Pancreas (tissue), 10 donors: ENCODE measurements at regions not wholly inside any gene's neighbourhood (a gene's known extent, or its start where the extent isn't known, plus 50 kb on each side); places are given as distances from the start of the nearest gene placed in this dataset.

Source experiments
- ATAC-seq, 4 donors: fragments of 200-7000 bp; cut with Tn5 transposase; one replicate each; pipeline versions ENCODE4 v1.8.0 to v1.9.1; 2020; ENCODE audit warnings: mild to moderate bottlenecking in 4 of 4, moderate library complexity in 4 of 4
- DNase-seq, 6 donors: peaks; one replicate each; pipeline ENCODE4 v3.0.0-alpha.2; 2020
- FAIRE-seq: peaks from 2 replicates; lab custom pipeline; 2012; peaks lifted over from hg19 to GRCh38; lab: Jason Lieb, UNC
- H3K27ac ChIP-seq, 4 donors: fragments of 200-600 bp; sonication (generic); 1 replicate in 3 of 4; 2 replicates in 1 of 4; pipeline versions ENCODE4 v1.5.0 to v1.8.0; 2020
- H3K27me3 ChIP-seq, 4 donors: fragments of 200-600 bp; one replicate each; pipeline ENCODE4 v1.8.0; 2021
- H3K36me3 ChIP-seq, 3 donors: fragments of 200-600 bp; sonication (generic) in 1 of 3; one replicate each; pipeline versions ENCODE4 v1.5.0 to v1.8.0; 2020 to 2021
- H3K4me1 ChIP-seq, 3 donors: fragments of 200-600 bp; one replicate each; pipeline ENCODE4 v1.8.0; 2021
- H3K4me3 ChIP-seq, 4 donors: fragments of 200-600 bp; sonication (generic) in 2 of 4; one replicate each; pipeline versions ENCODE4 v1.5.0 to v1.8.0; 2020 to 2021
- H3K9me3 ChIP-seq, 4 donors: fragments of 200-600 bp; one replicate each; pipeline ENCODE4 v1.8.0; 2021
- CTCF ChIP-seq, 4 donors: fragments of 200-600 bp; sonication (generic) in 3 of 4; IDR thresholded peaks; one replicate each; pipeline versions ENCODE4 v1.5.0 to v1.8.0; 2021; ENCODE audit warnings: antibody characterized with exemption in 4 of 4
- WGBS, 2 donors: extraction: QIAGEN DNeasy Blood & Tissue Kit; methylation state at CpG; one replicate each; pipeline ENCODE4 v1.1.7; 2013; 5-methylcytosine and 5-hydroxymethylcytosine counted together
- intact Hi-C, 3 donors: fragments of 100-400 bp; cut with DNase I; formaldehyde crosslinking; loops; one replicate each; pipeline versions ENCODE4 v1.11.1 to v1.14.2; 2022
- donor health status: healthy with polysubstance abuse.
- donor health status: DM: no; HTN: no; CAD: no; lungs with moderate emphysema.
- donor health status: DM: no; HTN: no; CAD: no.
- donor health status: control.
- donor health status: control.
- donor health status: Bipolar disorder and iron deficiency.
- donor health status: DM: yes; HTN: yes; CAD: no.
- donor health status: DM: no; HTN: no; CAD: no.
- donor health status: DM: no; HTN: no; CAD: no.
- donor health status: DM: yes; HTN: yes; CAD: no.

GRCh38 chr1:244271004-244271403 lies 180.7 kb downstream of the ADSS2 start:
- no peaks in the 10 kb centered on the region for H3K4me1 ChIP-seq
- no peaks in the 10 kb centered on the region for H3K36me3 ChIP-seq
- 86 to 94% methylated on average over 3 of the region's 3 CpGs for WGBS, 2 donors
- TF ChIP-seq CTCF (IDR thresholded peaks at IDR 0.05) = no peak
- DNase-seq = no peak
- no peaks in the 10 kb centered on the region for H3K9me3 ChIP-seq
- H3K27ac ChIP-seq = no peak overlapping the region
- H3K4me3 ChIP-seq = no peak overlapping the region
- no peaks in the 10 kb centered on the region for H3K27me3 ChIP-seq
- no peak for ATAC-seq
- intact Hi-C loops = loop anchor here in 1 of 3 donors (10.0 kb wide), 1 partner anchor 566 kb away; no protein-coding TSS in a partner anchor
- no peak for FAIRE-seq

- Histone ChIP-seq H3K27ac (no peak overlapping the region), H3K4me1 (no peaks in the 10 kb centered on the region), H3K27me3 (no peaks in the 10 kb centered on the region), H3K36me3 (no peaks in the 10 kb centered on the region), H3K9me3 (no peaks in the 10 kb centered on the region), H3K4me3 (no peak overlapping the region)
- 90 to 94% methylated on average over 15 of the region's 15 CpGs for WGBS, 2 donors
- ATAC-seq = no peak
- FAIRE-seq = no peak
- intact Hi-C loops = loop anchor here in 1 of 3 donors (10.0 kb wide), 1 partner anchor 567 kb away; no protein-coding TSS in a partner anchor
- DNase-seq = no peak
- no peak for TF ChIP-seq CTCF (IDR thresholded peaks at IDR 0.05)
Measured at GRCh38 chr1:244271691-244272308, 179.9 kb downstream of the ADSS2 start.

- TF ChIP-seq CTCF (IDR thresholded peaks at IDR 0.05) = peak; percentile 71 to 89 (median 75)
- Histone ChIP-seq H3K4me1 (no peaks in the 10 kb centered on the region), H3K27me3 (no peaks in the 10 kb centered on the region), H3K36me3 (no peaks in the 10 kb centered on the region), H3K27ac (peak overlapping the region in 1 of 4 donors; percentile 25), H3K9me3 (no peaks in the 10 kb centered on the region), H3K4me3 (no peak overlapping the region)
- peak; percentile 53 for FAIRE-seq
- DNase-seq = peak in 5 of 6 donors; percentile 38 to 79 (median 56)
- intact Hi-C loops = loop anchor here in 1 of 3 donors (10.0 kb wide), 1 partner anchor 568 kb away; no protein-coding TSS in a partner anchor
- peak; percentile 91 to 99 (median 98) for ATAC-seq
- 55% methylated on average over 9 of the region's 9 CpGs for WGBS, 2 donors
Measured at GRCh38 chr1:244272471-244273261, 179.0 kb downstream of the ADSS2 start.

GRCh38 chr1:244273262-244273844 lies 178.4 kb downstream of the ADSS2 start:
- intact Hi-C loops = loop anchor here in 1 of 3 donors (10.0 kb wide), 1 partner anchor 569 kb away; no protein-coding TSS in a partner anchor
- Histone ChIP-seq H3K4me1 (no peaks in the 10 kb centered on the region), H3K9me3 (no peaks in the 10 kb centered on the region), H3K4me3 (no peak overlapping the region), H3K36me3 (no peaks in the 10 kb centered on the region), H3K27me3 (no peaks in the 10 kb centered on the region), H3K27ac (no peak overlapping the region)
- WGBS, 2 donors = 37 to 47% methylated on average over 8 of the region's 8 CpGs
- ATAC-seq = no peak
- DNase-seq = no peak
- FAIRE-seq = no peak
- no peak for TF ChIP-seq CTCF (IDR thresholded peaks at IDR 0.05)
